Vagina (tissue), 2 donors: ENCODE measurements at regions not wholly inside any gene's neighbourhood (a gene's known extent, or its start where the extent isn't known, plus 50 kb on each side); places are given as distances from the start of the nearest gene placed in this dataset.

Source experiments
- DNase-seq, 2 donors: peaks; one replicate each; pipeline ENCODE4 v3.0.0-alpha.2; 2017; ENCODE audit errors: extremely low spot score in 2 of 2
- H3K27ac ChIP-seq: fragments of 200-600 bp; sonication (generic); one replicate; pipeline ENCODE4 v1.5.1; 2019
- H3K27me3 ChIP-seq: fragments of 200-600 bp; sonication (generic); one replicate; pipeline ENCODE4 v1.5.1; 2019
- H3K36me3 ChIP-seq, 2 donors: fragments of 200-600 bp; sonication (generic); one replicate each; pipeline ENCODE4 v1.5.1; 2017 to 2019
- H3K4me1 ChIP-seq: fragments of 200-600 bp; sonication (generic); one replicate; pipeline ENCODE4 v1.5.1; 2019
- H3K4me3 ChIP-seq, 2 donors: fragments of 200-600 bp; sonication (generic); 1 replicate in 1 of 2; 2 replicates in 1 of 2; pipeline ENCODE4 v1.5.1; 2016 to 2019
- H3K9me3 ChIP-seq: fragments of 200-600 bp; sonication (generic); one replicate; pipeline ENCODE4 v1.5.1; 2019
- POLR2A ChIP-seq, 2 donors: fragments of 450-650 bp; IDR thresholded peaks; one replicate each; pipeline ENCODE4 v1.6.1; 2017; ENCODE audit warnings: antibody characterized with exemption in 2 of 2, mild to moderate bottlenecking in 2 of 2, moderate library complexity in 2 of 2
- POLR2AphosphoS5 ChIP-seq, 2 donors: sonication (generic); formaldehyde crosslinking; IDR thresholded peaks; one replicate each; pipeline ENCODE4 v1.9.0; 2017; ENCODE audit warnings: antibody characterized with exemption in 2 of 2, mild to moderate bottlenecking in 2 of 2, low read depth in 1 of 2; ENCODE audit not compliant: insufficient read depth in 1 of 2
- intact Hi-C: fragments of 100-400 bp; cut with DNase I; formaldehyde crosslinking; loops from one replicate; pipeline ENCODE4 v1.15.1; 2023
- TF ChIP-seq, protein P1 (sequence below), 3 experiments: fragments of 450-650 bp in 2 of 3; fragments of 200-600 bp in 1 of 3; sonication (generic) in 1 of 3; IDR thresholded peaks; one replicate each; pipeline ENCODE4 v1.5.1; 2017 to 2019; ENCODE audit warnings: antibody characterized with exemption in 3 of 3, mild to moderate bottlenecking in 2 of 3, moderate library complexity in 2 of 3

DNA sequence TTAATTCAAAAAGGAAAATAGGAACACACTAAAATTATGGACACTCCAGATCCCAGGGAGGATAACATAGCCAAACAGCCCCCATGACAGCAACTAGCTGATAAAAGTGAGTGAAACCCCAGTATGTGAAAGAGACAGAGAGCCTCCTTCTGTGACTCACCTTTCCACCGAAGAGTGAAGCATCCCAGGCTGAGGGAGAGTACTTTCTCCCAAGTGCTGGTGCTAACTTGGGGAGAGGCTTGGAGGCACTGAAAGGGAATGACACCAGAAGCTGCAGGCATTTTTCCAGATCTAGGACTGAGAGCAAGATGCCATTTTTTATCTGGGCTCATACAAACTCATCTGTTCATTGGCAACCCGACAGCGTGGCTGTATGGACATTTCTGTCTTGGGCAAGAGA is 339.8 kb downstream of the HTR1B start:
- Histone ChIP-seq H3K4me3 (no peak overlapping the region), H3K27ac (no peak overlapping the region), H3K4me1 (no peaks in the 10 kb centered on the region), H3K27me3 (no peaks in the 10 kb centered on the region), H3K9me3 (no peaks in the 10 kb centered on the region), H3K36me3 (no peaks in the 10 kb centered on the region)
- no peak for DNase-seq
- TF ChIP-seq POLR2A (IDR thresholded peaks at IDR 0.05) (no peak), POLR2AphosphoS5 (IDR thresholded peaks at IDR 0.05; ENCODE audit: insufficient read depth in 1 of 2, low read depth in 1 of 2) (no peak)
- TF ChIP-seq, protein P1, sequence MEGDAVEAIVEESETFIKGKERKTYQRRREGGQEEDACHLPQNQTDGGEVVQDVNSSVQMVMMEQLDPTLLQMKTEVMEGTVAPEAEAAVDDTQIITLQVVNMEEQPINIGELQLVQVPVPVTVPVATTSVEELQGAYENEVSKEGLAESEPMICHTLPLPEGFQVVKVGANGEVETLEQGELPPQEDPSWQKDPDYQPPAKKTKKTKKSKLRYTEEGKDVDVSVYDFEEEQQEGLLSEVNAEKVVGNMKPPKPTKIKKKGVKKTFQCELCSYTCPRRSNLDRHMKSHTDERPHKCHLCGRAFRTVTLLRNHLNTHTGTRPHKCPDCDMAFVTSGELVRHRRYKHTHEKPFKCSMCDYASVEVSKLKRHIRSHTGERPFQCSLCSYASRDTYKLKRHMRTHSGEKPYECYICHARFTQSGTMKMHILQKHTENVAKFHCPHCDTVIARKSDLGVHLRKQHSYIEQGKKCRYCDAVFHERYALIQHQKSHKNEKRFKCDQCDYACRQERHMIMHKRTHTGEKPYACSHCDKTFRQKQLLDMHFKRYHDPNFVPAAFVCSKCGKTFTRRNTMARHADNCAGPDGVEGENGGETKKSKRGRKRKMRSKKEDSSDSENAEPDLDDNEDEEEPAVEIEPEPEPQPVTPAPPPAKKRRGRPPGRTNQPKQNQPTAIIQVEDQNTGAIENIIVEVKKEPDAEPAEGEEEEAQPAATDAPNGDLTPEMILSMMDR (IDR thresholded peaks at IDR 0.05): no peak
- intact Hi-C loops: no loop called here

DNA sequence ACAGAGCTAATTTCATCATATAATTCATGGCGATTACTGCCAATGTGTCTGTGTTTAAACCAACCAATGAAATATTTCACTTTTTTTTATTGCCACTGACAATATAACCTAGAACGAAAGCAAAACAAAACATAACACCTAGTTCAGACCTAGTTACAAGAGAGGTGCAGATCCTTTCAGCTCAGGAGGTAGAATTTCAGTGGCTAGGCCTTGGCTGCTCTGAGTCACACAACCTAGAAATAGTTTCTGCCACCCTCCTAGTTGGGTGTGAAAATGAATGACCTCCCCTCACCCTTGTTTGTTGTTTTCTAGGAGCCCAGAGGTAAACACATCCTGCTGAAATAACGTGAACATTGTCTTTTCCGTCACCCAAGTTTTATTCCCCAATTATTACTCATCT is 356.3 kb downstream of the HTR1B start:
- Histone ChIP-seq H3K4me3 (no peak overlapping the region), H3K27ac (no peak overlapping the region), H3K4me1 (no peaks in the 10 kb centered on the region), H3K9me3 (no peaks in the 10 kb centered on the region), H3K27me3 (no peaks in the 10 kb centered on the region), H3K36me3 (no peaks in the 10 kb centered on the region)
- no peak for DNase-seq
- TF ChIP-seq POLR2A (IDR thresholded peaks at IDR 0.05): no peak
- TF ChIP-seq, protein P1 (IDR thresholded peaks at IDR 0.05): no peak
- no peak for TF ChIP-seq POLR2AphosphoS5 (IDR thresholded peaks at IDR 0.05; ENCODE audit: insufficient read depth in 1 of 2, low read depth in 1 of 2)
- intact Hi-C loops: no loop called here

DNA sequence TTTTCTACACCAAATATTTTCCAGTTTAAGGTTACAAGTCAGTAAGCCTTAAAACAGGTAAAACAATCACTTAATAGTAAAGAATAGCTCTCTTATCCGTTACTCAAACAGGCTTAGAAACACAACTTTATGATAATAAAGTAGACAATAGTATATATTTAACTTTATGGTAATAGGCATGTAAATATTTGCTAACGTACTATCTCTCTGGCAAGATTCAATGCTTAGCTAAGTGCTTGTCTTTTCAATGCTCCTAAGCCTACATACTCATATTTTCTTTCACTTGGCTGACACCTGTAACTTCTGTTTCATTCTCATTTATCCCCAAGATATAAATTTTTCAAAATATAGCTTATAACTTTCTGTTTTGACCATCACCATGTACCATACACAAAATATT is 358.2 kb downstream of the HTR1B start:
- no peak overlapping the region for H3K27ac ChIP-seq
- H3K36me3 ChIP-seq: no peaks in the 10 kb centered on the region
- H3K4me1 ChIP-seq: no peaks in the 10 kb centered on the region
- H3K27me3 ChIP-seq: no peaks in the 10 kb centered on the region
- intact Hi-C loops: no loop called here
- H3K9me3 ChIP-seq: no peaks in the 10 kb centered on the region
- H3K4me3 ChIP-seq: no peak overlapping the region
- TF ChIP-seq POLR2AphosphoS5 (IDR thresholded peaks at IDR 0.05; ENCODE audit: insufficient read depth in 1 of 2, low read depth in 1 of 2) (no peak), POLR2A (IDR thresholded peaks at IDR 0.05) (no peak)
- TF ChIP-seq, protein P1 (IDR thresholded peaks at IDR 0.05): no peak
- DNase-seq: no peak

DNA sequence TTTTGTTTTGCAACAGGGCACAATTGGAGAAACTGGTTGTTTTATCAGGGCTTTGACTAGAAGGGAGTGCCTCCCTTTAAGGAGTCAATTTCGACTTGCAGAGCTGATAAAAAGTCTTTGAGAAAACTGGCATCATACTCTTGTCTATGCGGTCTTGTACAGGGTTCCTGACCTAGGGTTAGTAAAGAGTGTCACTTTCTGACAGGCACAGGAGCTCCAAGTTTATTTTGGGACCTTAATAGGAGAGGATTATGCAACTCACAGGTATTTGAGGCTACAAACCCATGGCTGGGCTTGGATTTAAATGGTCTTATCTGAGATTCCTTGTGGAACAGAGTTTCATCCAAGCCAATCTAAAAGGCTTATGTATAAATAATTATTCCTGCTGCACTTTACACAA is 365.4 kb downstream of the HTR1B start:
- intact Hi-C loops: no loop called here
- TF ChIP-seq POLR2A (IDR thresholded peaks at IDR 0.05) (no peak), POLR2AphosphoS5 (IDR thresholded peaks at IDR 0.05; ENCODE audit: insufficient read depth in 1 of 2, low read depth in 1 of 2) (no peak)
- TF ChIP-seq, protein P1 (IDR thresholded peaks at IDR 0.05): no peak
- Histone ChIP-seq H3K27ac (no peak overlapping the region), H3K4me3 (no peak overlapping the region), H3K36me3 (no peaks in the 10 kb centered on the region), H3K9me3 (no peaks in the 10 kb centered on the region), H3K4me1 (no peaks in the 10 kb centered on the region), H3K27me3 (no peaks in the 10 kb centered on the region)
- no peak for DNase-seq

DNA sequence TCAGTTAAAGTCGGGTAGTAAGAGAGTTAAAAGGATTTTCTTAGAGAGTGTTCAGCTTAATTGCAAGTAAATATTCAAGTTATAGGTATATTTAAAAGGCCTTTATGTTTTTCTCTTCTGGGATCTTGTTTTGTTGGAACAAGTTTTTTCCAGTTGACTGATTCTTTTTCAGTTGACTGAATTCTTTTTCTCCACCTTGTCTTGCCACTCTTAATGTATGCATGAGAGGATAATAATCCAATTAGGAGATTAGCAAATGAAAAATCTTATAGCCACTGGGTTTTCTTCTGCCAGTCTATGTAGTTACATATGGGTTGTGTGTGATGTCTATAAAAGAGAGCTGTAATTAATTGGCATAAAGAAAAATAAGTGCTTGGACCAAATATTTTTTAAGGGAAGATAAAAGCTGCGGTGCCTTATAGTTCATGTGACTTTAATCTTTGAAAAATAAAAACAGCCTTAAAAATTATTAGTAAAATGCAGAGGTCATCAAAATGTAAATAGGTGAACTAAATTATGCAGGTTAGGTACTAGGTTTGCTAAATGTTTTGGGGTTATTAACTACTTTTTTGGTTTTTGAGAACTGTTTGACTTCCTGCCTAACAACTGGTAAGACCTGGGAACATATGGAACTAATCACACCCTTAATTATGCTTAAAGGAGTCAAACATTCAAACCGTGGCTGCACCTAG is 367.2 kb downstream of the HTR1B start:
- intact Hi-C loops: no loop called here
- DNase-seq: no peak
- no peaks in the 10 kb centered on the region for H3K27me3 ChIP-seq
- no peaks in the 10 kb centered on the region for H3K36me3 ChIP-seq
- H3K4me3 ChIP-seq: no peak overlapping the region
- H3K27ac ChIP-seq: no peak overlapping the region
- no peaks in the 10 kb centered on the region for H3K9me3 ChIP-seq
- TF ChIP-seq POLR2A (IDR thresholded peaks at IDR 0.05) (no peak), POLR2AphosphoS5 (IDR thresholded peaks at IDR 0.05; ENCODE audit: insufficient read depth in 1 of 2, low read depth in 1 of 2) (no peak)
- TF ChIP-seq, protein P1 (IDR thresholded peaks at IDR 0.05): no peak
- no peaks in the 10 kb centered on the region for H3K4me1 ChIP-seq
